ENCODE measurements at regions not wholly inside any gene's neighbourhood (a gene's known extent, or its start where the extent isn't known, plus 50 kb on each side); places are given as distances from the start of the nearest gene placed in this dataset.

DNA sequence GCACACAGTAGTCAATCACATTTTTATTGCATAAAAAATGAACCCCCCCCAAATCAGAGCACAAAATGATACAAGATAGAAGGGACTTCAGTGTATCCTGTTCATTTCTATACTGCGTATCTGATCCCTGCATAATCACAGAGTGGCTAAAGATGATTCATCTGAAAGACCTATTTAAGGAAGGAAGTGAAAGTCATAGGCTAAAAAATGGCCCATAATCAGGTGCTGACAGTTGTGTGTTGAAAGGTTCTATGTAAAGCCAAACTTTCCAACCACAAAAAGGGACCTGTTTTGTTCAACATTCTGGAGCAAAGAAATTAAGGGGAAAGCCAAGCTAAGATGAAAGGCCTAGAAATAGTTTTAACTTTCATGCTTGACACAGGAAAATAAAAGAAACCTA, 147.8 kb upstream of the ATP2B1 start:
- Histone ChIP-seq H3K36me3 (ENCODE audit: control insufficient read depth, insufficient read depth, low read length) (no peaks in the 10 kb centered on the region), H3K27me3 (replicated peaks; ENCODE audit: control insufficient read depth, insufficient read depth, low read length) (no peaks in the 10 kb centered on the region), H3K4me3 (replicated peaks; ENCODE audit: low read depth, low read length) (no peak overlapping the region)
- TF ChIP-seq, protein P1, sequence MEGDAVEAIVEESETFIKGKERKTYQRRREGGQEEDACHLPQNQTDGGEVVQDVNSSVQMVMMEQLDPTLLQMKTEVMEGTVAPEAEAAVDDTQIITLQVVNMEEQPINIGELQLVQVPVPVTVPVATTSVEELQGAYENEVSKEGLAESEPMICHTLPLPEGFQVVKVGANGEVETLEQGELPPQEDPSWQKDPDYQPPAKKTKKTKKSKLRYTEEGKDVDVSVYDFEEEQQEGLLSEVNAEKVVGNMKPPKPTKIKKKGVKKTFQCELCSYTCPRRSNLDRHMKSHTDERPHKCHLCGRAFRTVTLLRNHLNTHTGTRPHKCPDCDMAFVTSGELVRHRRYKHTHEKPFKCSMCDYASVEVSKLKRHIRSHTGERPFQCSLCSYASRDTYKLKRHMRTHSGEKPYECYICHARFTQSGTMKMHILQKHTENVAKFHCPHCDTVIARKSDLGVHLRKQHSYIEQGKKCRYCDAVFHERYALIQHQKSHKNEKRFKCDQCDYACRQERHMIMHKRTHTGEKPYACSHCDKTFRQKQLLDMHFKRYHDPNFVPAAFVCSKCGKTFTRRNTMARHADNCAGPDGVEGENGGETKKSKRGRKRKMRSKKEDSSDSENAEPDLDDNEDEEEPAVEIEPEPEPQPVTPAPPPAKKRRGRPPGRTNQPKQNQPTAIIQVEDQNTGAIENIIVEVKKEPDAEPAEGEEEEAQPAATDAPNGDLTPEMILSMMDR (IDR thresholded peaks at IDR 0.05; ENCODE audit: insufficient read depth, low read length, poor library complexity, severe bottlenecking): no peak
- DNase-seq (ENCODE audit: extremely low read depth, insufficient read length): peak; percentile 58

DNA sequence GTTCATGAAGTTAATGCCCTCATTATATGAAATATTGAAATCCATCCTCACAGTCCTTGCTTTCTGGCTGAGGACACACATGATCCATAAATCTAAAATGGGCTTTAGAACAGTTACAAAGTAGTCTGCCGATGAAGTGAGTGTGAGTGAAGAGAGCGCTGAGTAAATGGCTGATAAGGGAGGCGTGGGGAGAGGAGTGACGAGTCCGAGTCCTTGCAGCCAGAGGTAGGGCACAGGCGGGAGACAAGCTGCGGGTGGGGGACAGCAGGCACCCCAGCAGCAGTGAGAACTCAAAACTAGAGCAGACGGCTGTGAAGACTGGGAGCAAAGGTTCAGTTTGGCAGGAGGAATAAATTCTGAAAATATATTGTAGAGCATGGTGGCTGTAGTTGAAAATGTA, 140.1 kb upstream of the ATP2B1 start:
- no peaks in the 10 kb centered on the region for H3K36me3 ChIP-seq (ENCODE audit: control insufficient read depth, insufficient read depth, low read length)
- no peaks in the 10 kb centered on the region for H3K27me3 ChIP-seq (replicated peaks; ENCODE audit: control insufficient read depth, insufficient read depth, low read length)
- TF ChIP-seq, protein P1 (IDR thresholded peaks at IDR 0.05; ENCODE audit: insufficient read depth, low read length, poor library complexity, severe bottlenecking): no peak
- DNase-seq (ENCODE audit: extremely low read depth, insufficient read length): no peak
- H3K4me3 ChIP-seq (replicated peaks; ENCODE audit: low read depth, low read length): no peak overlapping the region

DNA sequence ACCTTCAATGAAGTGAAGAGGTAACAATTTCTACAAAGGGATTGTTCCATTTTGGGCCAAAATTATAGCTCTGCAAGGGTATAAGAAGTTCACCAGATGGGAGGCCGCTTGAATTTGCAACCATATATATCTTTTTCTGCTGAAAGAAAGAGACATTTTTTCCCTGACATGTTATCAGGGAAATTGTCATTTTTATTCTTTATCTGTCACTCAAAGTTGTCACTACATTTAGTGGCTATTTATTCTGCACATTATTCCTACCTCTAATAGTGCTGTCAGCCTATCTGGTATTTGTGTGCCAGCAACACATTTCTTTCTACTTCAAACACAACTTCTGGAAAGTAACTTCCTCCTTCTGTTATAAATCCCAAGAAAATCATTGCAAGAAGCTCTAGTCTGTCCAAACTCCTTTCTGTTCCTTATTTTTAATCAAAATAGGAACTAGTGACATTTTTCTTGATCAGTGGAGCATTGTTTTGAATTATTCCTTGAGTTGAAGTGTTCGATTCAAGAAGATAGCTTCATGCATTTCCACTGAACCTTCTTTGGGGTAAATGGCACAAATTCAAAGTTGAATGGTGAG, 137.9 kb upstream of the ATP2B1 start:
- no peaks in the 10 kb centered on the region for H3K36me3 ChIP-seq (ENCODE audit: control insufficient read depth, insufficient read depth, low read length)
- TF ChIP-seq, protein P1 (IDR thresholded peaks at IDR 0.05; ENCODE audit: insufficient read depth, low read length, poor library complexity, severe bottlenecking): no peak
- H3K4me3 ChIP-seq (replicated peaks; ENCODE audit: low read depth, low read length): no peak overlapping the region
- H3K27me3 ChIP-seq (replicated peaks; ENCODE audit: control insufficient read depth, insufficient read depth, low read length): no peaks in the 10 kb centered on the region
- no peak for DNase-seq (ENCODE audit: extremely low read depth, insufficient read length)

GRCh38 chr12:89845767-89846166, 137.1 kb upstream of the ATP2B1 start:
- no peak for DNase-seq (ENCODE audit: extremely low read depth, insufficient read length)
- H3K4me3 ChIP-seq (replicated peaks; ENCODE audit: low read depth, low read length): no peak overlapping the region
- H3K36me3 ChIP-seq (ENCODE audit: control insufficient read depth, insufficient read depth, low read length): no peaks in the 10 kb centered on the region
- TF ChIP-seq, protein P1 (IDR thresholded peaks at IDR 0.05; ENCODE audit: insufficient read depth, low read length, poor library complexity, severe bottlenecking): no peak
- no peaks in the 10 kb centered on the region for H3K27me3 ChIP-seq (replicated peaks; ENCODE audit: control insufficient read depth, insufficient read depth, low read length)

- Histone ChIP-seq H3K27me3 (replicated peaks; ENCODE audit: control insufficient read depth, insufficient read depth, low read length) (no peaks in the 10 kb centered on the region), H3K4me3 (replicated peaks; ENCODE audit: low read depth, low read length) (no peak overlapping the region), H3K36me3 (ENCODE audit: control insufficient read depth, insufficient read depth, low read length) (no peaks in the 10 kb centered on the region)
- TF ChIP-seq, protein P1 (IDR thresholded peaks at IDR 0.05; ENCODE audit: insufficient read depth, low read length, poor library complexity, severe bottlenecking): no peak
- no peak for DNase-seq (ENCODE audit: extremely low read depth, insufficient read length)
Observed at GRCh38 chr12:89845366-89845765, 136.7 kb upstream of the ATP2B1 start.

DNA sequence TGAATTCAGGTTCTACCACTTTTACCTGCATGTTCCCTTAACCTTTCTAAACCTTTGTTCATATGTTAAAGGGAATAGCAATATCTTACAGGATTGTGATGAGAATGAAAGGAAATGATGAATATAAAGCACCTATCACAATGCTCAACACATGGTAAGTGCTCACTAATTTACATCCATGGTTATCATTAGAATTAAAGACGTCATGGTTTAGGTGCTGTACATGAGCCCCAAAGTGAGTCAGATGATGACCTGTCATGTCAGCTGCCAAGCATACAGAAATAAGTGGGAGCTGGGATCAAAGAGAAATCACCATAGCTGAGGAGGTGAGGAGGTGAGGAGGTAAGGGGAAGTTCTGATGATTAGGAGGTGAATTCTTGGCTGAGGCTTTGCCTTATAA, 135.9 kb upstream of the ATP2B1 start:
- DNase-seq (ENCODE audit: extremely low read depth, insufficient read length): no peak
- TF ChIP-seq, protein P1 (IDR thresholded peaks at IDR 0.05; ENCODE audit: insufficient read depth, low read length, poor library complexity, severe bottlenecking): no peak
- H3K4me3 ChIP-seq (replicated peaks; ENCODE audit: low read depth, low read length): no peak overlapping the region
- H3K36me3 ChIP-seq (ENCODE audit: control insufficient read depth, insufficient read depth, low read length): no peaks in the 10 kb centered on the region
- no peaks in the 10 kb centered on the region for H3K27me3 ChIP-seq (replicated peaks; ENCODE audit: control insufficient read depth, insufficient read depth, low read length)
